CD4-positive, alpha-beta memory T cell (primary cell): ENCODE measurements at regions not wholly inside any gene's neighbourhood (a gene's known extent, or its start where the extent isn't known, plus 50 kb on each side); places are given as distances from the start of the nearest gene placed in this dataset.

Source experiments
- CTCF ChIA-PET: fragments of 350-600 bp; sonication (Branson Sonifier 250); formaldehyde crosslinking; loops from one replicate; lab custom pipeline; 2021; ENCODE audit warnings: inconsistent platforms; ENCODE audit not compliant: partially characterized antibody; lab: Charles Lee
- POLR2A ChIA-PET: fragments of 350-600 bp; sonication (Branson Sonifier 250); formaldehyde crosslinking; loops from one replicate; lab custom pipeline; 2021; ENCODE audit not compliant: partially characterized antibody; lab: Charles Lee
- DNase-seq, 5 donors: peaks; one replicate each; pipeline versions ENCODE4 v3.0.0 to v3.0.0-alpha.2; 2020 to 2022; ENCODE audit warnings: mixed read lengths in 1 of 5
- H3K27ac ChIP-seq: one replicate; pipeline ENCODE4 v1.7.0; 2013; ENCODE audit warnings: low read depth, low read length
- H3K27me3 ChIP-seq: 2 replicates; pipeline ENCODE4 v1.7.0; 2013; ENCODE audit warnings: mild to moderate bottlenecking, low read length, moderate library complexity; ENCODE audit not compliant: insufficient read depth
- H3K36me3 ChIP-seq: 2 replicates; pipeline ENCODE4 v1.7.0; 2013; ENCODE audit warnings: mild to moderate bottlenecking, low read length, moderate library complexity; ENCODE audit not compliant: insufficient read depth
- H3K4me1 ChIP-seq: 2 replicates; pipeline ENCODE4 v1.7.0; 2013; ENCODE audit warnings: mild to moderate bottlenecking, low read length, moderate library complexity; ENCODE audit not compliant: insufficient read depth
- H3K4me3 ChIP-seq, 2 donors: one replicate each; pipeline ENCODE4 v1.7.0; 2013; ENCODE audit warnings: low read length in 2 of 2, mild to moderate bottlenecking in 1 of 2
- H3K9me3 ChIP-seq, 2 donors: one replicate each; pipeline ENCODE4 v1.7.0; 2013; ENCODE audit warnings: low read length in 2 of 2, control low read depth in 1 of 2; ENCODE audit not compliant: control insufficient read depth in 1 of 2
- H3K27ac Mint-ChIP-seq, 7 donors: one replicate each; pipeline ENCODE4 v1.8.0; 2020 to 2021; ENCODE audit warnings: mixed read lengths in 7 of 7, mild to moderate bottlenecking in 6 of 7, inconsistent platforms in 3 of 7, moderate library complexity in 3 of 7
- H3K27me3 Mint-ChIP-seq, 2 donors: one replicate each; pipeline ENCODE4 v1.8.0; 2020 to 2021; ENCODE audit warnings: mixed read lengths in 2 of 2
- H3K36me3 Mint-ChIP-seq, 2 donors: one replicate each; pipeline ENCODE4 v1.8.0; 2020 to 2021; ENCODE audit warnings: mixed read lengths in 2 of 2, inconsistent platforms in 1 of 2, mild to moderate bottlenecking in 1 of 2
- H3K4me1 Mint-ChIP-seq, 4 donors: one replicate each; pipeline ENCODE4 v1.8.0; 2020 to 2021; ENCODE audit warnings: mixed read lengths in 4 of 4, mild to moderate bottlenecking in 1 of 4
- H3K4me3 Mint-ChIP-seq, 8 donors: one replicate each; pipeline ENCODE4 v1.8.0; 2020 to 2021; ENCODE audit warnings: mixed read lengths in 8 of 8, mild to moderate bottlenecking in 7 of 8, moderate library complexity in 6 of 8, inconsistent platforms in 3 of 8
- H3K9me3 Mint-ChIP-seq, 8 donors: one replicate each; pipeline ENCODE4 v1.8.0; 2020 to 2021; ENCODE audit warnings: mixed read lengths in 8 of 8, mild to moderate bottlenecking in 5 of 8, inconsistent platforms in 3 of 8, moderate library complexity in 1 of 8
- intact Hi-C: fragments of 100-400 bp; cut with micrococcal nuclease; formaldehyde crosslinking; loops from one replicate; pipeline ENCODE4 v1.15.1; 2023

DNA sequence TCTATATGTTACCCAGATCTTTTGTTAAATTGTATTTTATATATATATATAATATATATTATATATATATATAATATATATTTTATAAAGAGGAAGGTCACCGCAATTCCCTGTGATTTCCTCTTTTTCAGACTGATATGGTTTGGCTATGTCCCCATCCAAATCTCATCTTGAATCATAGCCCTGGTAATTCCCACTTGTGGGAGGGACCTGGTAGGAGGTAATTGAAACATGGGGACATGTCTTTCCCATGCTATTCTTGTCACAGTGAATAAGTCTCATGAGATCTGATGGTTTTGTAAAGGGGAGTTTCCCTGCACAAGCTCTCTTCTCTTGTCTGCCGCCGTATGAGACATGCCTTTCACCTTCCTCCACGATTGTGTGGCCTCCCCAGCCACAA is 157.6 kb downstream of the RAB38 start:
- no peak overlapping the region for H3K4me3 Mint-ChIP-seq
- no peaks in the 10 kb centered on the region for H3K9me3 Mint-ChIP-seq
- H3K36me3 Mint-ChIP-seq, result no peaks in the 10 kb centered on the region
- CTCF ChIA-PET, result interaction anchor here (1.0 to 10.9 kb wide), 5 partner anchors 7 to 869 kb away, joined by 3 to 110 read pairs (median 12); no protein-coding TSS in a partner anchor
- peaks cover 3 to 8% of the 10 kb centered on the region in 2 donors for H3K27me3 Mint-ChIP-seq
- no peaks in the 10 kb centered on the region for H3K9me3 ChIP-seq
- no peak overlapping the region for H3K27ac ChIP-seq
- no peaks in the 10 kb centered on the region for H3K4me1 ChIP-seq
- no peak overlapping the region for H3K27ac Mint-ChIP-seq
- no peak for DNase-seq
- intact Hi-C loops, result no loop called here
- no peak overlapping the region for H3K4me3 ChIP-seq
- POLR2A ChIA-PET, result no interaction called here
- H3K4me1 Mint-ChIP-seq, result no peaks in the 10 kb centered on the region
- H3K36me3 ChIP-seq, result no peaks in the 10 kb centered on the region
- H3K27me3 ChIP-seq, result no peaks in the 10 kb centered on the region

DNA sequence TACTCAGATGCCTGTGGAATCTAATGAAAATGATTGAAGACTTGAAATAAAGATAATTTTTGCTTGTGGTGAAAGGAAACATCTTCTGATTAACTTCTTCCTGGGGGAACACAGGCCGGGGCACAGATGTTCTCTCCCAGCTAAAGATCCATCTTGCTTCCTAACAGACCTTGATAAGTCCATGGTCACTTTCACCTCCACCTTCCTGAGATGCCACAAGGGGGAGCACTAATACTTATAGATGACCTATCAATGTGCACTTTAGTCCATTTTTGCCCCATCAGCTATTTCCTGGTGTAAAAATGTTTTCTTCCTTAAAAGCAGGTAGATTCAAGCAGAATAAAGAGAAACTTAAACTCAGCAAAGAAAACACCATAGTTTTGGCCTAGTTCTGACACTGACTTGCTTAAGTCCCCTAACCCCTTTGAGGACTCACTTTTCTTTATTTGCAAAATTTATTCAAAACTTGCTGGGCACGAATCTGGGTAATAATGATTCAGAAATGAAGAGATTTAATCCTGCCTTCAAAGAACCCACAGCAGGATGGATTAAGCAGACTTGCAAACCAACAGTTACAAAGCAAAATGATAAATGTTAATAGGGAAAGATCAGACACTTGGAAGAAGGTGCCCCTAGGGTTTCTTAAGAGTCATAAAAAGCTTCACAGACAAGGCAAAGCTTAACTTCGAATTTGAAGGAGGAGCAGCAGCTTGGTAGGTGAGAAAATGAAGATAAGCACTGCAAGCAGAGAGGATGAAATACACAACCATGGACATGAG is 158.7 kb downstream of the RAB38 start:
- no peaks in the 10 kb centered on the region for H3K9me3 Mint-ChIP-seq
- H3K27ac ChIP-seq, result no peak overlapping the region
- no peak overlapping the region for H3K27ac Mint-ChIP-seq
- no peaks in the 10 kb centered on the region for H3K4me1 ChIP-seq
- POLR2A ChIA-PET, result no interaction called here
- DNase-seq, result peak; percentile 52 to 61 (median 54)
- intact Hi-C loops, result loop anchor here (1.0 kb wide), 2 partner anchors 528 to 871 kb away; no protein-coding TSS in a partner anchor
- no peaks in the 10 kb centered on the region for H3K4me1 Mint-ChIP-seq
- peaks cover 3 to 6% of the 10 kb centered on the region in 2 donors for H3K27me3 Mint-ChIP-seq
- H3K36me3 Mint-ChIP-seq, result no peaks in the 10 kb centered on the region
- no peaks in the 10 kb centered on the region for H3K9me3 ChIP-seq
- H3K4me3 ChIP-seq, result no peak overlapping the region
- H3K27me3 ChIP-seq, result no peaks in the 10 kb centered on the region
- CTCF ChIA-PET, result interaction anchor here (0.8 to 10.9 kb wide), 13 partner anchors 8 to 870 kb away, joined by 3 to 110 read pairs (median 5); no protein-coding TSS in a partner anchor
- no peaks in the 10 kb centered on the region for H3K36me3 ChIP-seq
- H3K4me3 Mint-ChIP-seq, result no peak overlapping the region

DNA sequence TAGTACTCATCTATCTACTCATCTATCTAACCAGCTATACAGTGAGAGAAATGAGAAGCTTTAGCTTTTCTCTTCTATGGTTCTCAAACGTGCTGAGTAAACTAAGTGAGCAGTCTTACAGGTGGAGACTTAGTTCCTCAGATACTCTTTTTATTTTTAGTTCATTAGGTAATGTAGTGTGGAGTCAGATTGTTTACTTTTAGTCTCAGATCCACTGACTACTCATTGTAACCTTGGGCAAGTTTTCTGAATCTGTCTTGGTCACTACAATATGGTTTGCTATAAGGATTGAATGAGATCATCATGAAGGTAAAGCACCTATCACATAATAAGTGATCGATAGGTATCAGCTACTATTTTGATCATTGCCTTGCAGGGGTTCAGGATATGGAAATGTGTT is 160.1 kb downstream of the RAB38 start:
- H3K4me3 ChIP-seq, result no peak overlapping the region
- CTCF ChIA-PET, result interaction anchor here (0.9 to 10.9 kb wide), 11 partner anchors 10 to 872 kb away, joined by 3 to 110 read pairs (median 8); no protein-coding TSS in a partner anchor
- H3K9me3 ChIP-seq, result no peaks in the 10 kb centered on the region
- H3K4me3 Mint-ChIP-seq, result no peak overlapping the region
- POLR2A ChIA-PET, result no interaction called here
- H3K27me3 ChIP-seq, result no peaks in the 10 kb centered on the region
- H3K36me3 ChIP-seq, result no peaks in the 10 kb centered on the region
- H3K36me3 Mint-ChIP-seq, result no peaks in the 10 kb centered on the region
- H3K4me1 ChIP-seq, result no peaks in the 10 kb centered on the region
- H3K9me3 Mint-ChIP-seq, result no peaks in the 10 kb centered on the region
- H3K27ac ChIP-seq, result no peak overlapping the region
- no peak overlapping the region for H3K27ac Mint-ChIP-seq
- H3K27me3 Mint-ChIP-seq, result peaks cover 3 to 6% of the 10 kb centered on the region in 2 donors
- intact Hi-C loops, result no loop called here
- H3K4me1 Mint-ChIP-seq, result no peaks in the 10 kb centered on the region
- DNase-seq, result no peak

DNA sequence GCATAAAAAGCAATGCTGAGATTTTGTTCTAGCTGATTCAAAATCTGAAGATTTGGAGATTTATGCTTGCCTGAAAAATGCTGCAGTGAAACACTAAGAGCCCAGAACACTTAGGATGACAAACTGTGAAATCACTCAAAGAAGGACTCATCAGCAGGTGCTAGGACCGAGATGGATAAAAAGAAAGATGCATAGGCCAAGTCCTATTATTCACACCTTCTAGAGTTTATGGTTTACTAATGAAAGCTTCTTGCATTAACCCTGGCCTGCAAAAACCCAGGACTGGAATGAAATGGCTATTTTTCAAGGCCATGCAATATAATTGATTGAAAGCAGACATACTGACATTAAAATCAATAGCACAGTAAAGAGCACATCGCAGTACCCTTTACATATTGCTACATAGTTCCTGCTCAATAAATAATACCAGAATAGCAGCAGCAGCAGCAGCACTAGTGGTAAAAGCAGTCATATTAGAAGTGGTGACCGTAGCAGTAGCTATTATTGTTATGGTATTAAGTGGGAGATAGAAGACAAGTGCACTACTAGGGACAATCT is 161.7 kb downstream of the RAB38 start:
- intact Hi-C loops, result no loop called here
- Mint-ChIP-seq H3K36me3 (no peaks in the 10 kb centered on the region), H3K9me3 (no peaks in the 10 kb centered on the region), H3K4me1 (no peaks in the 10 kb centered on the region), H3K27me3 (peaks cover 3 to 6% of the 10 kb centered on the region in 2 donors), H3K4me3 (no peak overlapping the region), H3K27ac (no peak overlapping the region)
- no peaks in the 10 kb centered on the region for H3K4me1 ChIP-seq
- no peak overlapping the region for H3K27ac ChIP-seq
- no peaks in the 10 kb centered on the region for H3K27me3 ChIP-seq
- CTCF ChIA-PET, result interaction anchor here (2.6 to 10.9 kb wide), 2 partner anchors 10 to 537 kb away, joined by 5 to 110 read pairs; no protein-coding TSS in a partner anchor
- no peak overlapping the region for H3K4me3 ChIP-seq
- H3K9me3 ChIP-seq, result no peaks in the 10 kb centered on the region
- no peaks in the 10 kb centered on the region for H3K36me3 ChIP-seq
- no peak for DNase-seq
- POLR2A ChIA-PET, result no interaction called here

DNA sequence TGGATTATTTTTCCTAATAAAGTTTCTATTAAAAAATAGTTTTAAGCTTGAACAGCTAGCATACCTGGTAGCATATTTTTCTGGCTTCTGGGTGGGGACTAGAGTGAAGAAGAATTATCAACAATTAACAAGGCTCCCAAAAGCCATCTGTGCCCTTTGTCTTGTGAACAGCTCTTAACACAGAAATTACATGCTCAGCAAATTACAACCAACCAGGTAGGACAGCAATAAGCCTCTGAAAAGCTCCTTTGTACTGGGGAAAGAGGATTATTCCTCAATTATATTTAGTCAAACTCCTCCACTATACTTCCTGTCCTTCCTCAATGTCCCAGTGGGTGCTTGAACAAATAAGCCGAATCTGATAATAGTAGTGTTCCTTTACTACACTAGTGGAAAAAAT is 162.8 kb downstream of the RAB38 start:
- H3K27ac ChIP-seq, result no peak overlapping the region
- Mint-ChIP-seq H3K4me3 (no peak overlapping the region), H3K9me3 (no peaks in the 10 kb centered on the region), H3K27ac (peak overlapping the region in 1 of 7 donors; percentile 24), H3K4me1 (no peaks in the 10 kb centered on the region), H3K36me3 (no peaks in the 10 kb centered on the region), H3K27me3 (peaks cover 3 to 6% of the 10 kb centered on the region in 2 donors)
- no peaks in the 10 kb centered on the region for H3K27me3 ChIP-seq
- intact Hi-C loops, result no loop called here
- H3K4me1 ChIP-seq, result no peaks in the 10 kb centered on the region
- ChIA-PET POLR2A (no interaction called here), CTCF (interaction anchor here (1.7 to 10.9 kb wide), 3 partner anchors 11 to 538 kb away, joined by 5 to 110 read pairs (median 6); no protein-coding TSS in a partner anchor)
- no peaks in the 10 kb centered on the region for H3K9me3 ChIP-seq
- H3K4me3 ChIP-seq, result no peak overlapping the region
- DNase-seq, result no peak
- H3K36me3 ChIP-seq, result no peaks in the 10 kb centered on the region

DNA sequence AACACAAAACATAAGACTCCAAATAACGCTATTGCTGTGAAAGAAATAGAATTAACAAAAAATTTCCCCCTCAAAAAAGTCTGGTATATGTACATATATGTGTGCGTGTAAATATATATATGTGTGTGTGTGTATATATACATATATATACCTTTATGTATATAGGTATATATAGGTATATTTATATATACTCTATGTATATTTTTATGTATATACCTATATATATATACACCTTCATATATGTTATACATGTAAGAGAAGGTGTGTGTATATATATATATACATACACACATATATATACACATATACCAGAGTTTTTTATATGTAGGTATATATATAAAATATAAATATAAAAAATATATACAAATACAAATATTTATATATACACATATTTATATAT is 199.2 kb downstream of the RAB38 start:
- Mint-ChIP-seq H3K9me3 (peaks cover 0 to 1% (median 0%) of the 10 kb centered on the region in 8 donors), H3K36me3 (no peaks in the 10 kb centered on the region), H3K27me3 (peaks cover 0 to 1% of the 10 kb centered on the region in 2 donors), H3K27ac (no peak overlapping the region), H3K4me1 (no peaks in the 10 kb centered on the region), H3K4me3 (no peak overlapping the region)
- Histone ChIP-seq H3K27ac (no peak overlapping the region), H3K9me3 (no peaks in the 10 kb centered on the region), H3K4me3 (no peak overlapping the region), H3K27me3 (no peaks in the 10 kb centered on the region), H3K36me3 (no peaks in the 10 kb centered on the region), H3K4me1 (no peaks in the 10 kb centered on the region)
- POLR2A ChIA-PET, result no interaction called here
- no peak for DNase-seq
- intact Hi-C loops, result no loop called here
- CTCF ChIA-PET, result no interaction called here

DNA sequence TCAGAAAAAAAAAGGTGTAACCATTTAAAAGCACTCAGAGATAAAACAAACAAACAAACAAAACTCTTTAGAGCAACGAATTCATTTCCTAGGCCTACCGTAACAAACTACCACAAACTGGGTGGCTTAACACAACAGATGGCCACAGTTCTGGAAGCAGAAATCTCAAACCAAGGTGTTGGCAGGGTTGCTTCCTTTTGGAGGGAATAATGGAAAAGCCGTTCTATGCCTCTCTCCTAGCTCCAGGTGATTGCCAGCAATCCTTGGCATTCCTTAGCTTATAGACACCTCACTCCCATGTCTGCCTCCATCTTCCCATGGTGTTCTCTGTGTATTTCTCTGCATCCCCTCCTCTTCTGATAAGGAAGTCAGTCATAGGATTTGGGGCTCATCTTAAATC is 200.4 kb downstream of the RAB38 start:
- Mint-ChIP-seq H3K4me1 (no peaks in the 10 kb centered on the region), H3K27ac (no peak overlapping the region), H3K9me3 (peaks cover 0 to 1% (median 0%) of the 10 kb centered on the region in 8 donors), H3K27me3 (peaks cover 2% of the 10 kb centered on the region in 2 donors), H3K36me3 (no peaks in the 10 kb centered on the region), H3K4me3 (no peak overlapping the region)
- POLR2A ChIA-PET, result no interaction called here
- CTCF ChIA-PET, result no interaction called here
- no peaks in the 10 kb centered on the region for H3K9me3 ChIP-seq
- H3K27me3 ChIP-seq, result no peaks in the 10 kb centered on the region
- no peak overlapping the region for H3K27ac ChIP-seq
- H3K4me3 ChIP-seq, result no peak overlapping the region
- intact Hi-C loops, result no loop called here
- no peaks in the 10 kb centered on the region for H3K36me3 ChIP-seq
- peak in 1 of 5 donors; percentile 8 for DNase-seq
- H3K4me1 ChIP-seq, result no peaks in the 10 kb centered on the region
